ENCODE measurements at regions not wholly inside any gene's neighbourhood (a gene's known extent, or its start where the extent isn't known, plus 50 kb on each side); places are given as distances from the start of the nearest gene placed in this dataset.
"Not testable (repeated sequence)": the region's sequence is repeated elsewhere in the genome, so short reads cannot be mapped to it uniquely, and the experiment has no call there.

GRCh38 chrX:63186137-63186536 is 165.0 kb downstream of the SPIN4 start:
- Histone ChIP-seq H3F3A (ENCODE audit: low read depth) (no peaks in the 10 kb centered on the region), H3K79me2 (ENCODE audit: low read depth) (no peaks in the 10 kb centered on the region), H3K4me3 (no peak overlapping the region), H3K27ac (no peak overlapping the region), H2AFZ (replicated peaks) (no peak overlapping the region), H3K27me3 (no peaks in the 10 kb centered on the region), H3K9ac (no peak overlapping the region), H3K36me3 (no peaks in the 10 kb centered on the region), H3K4me2 (no peak overlapping the region), H3K9me3 (ENCODE audit: low read depth) (peaks cover 18% of the 10 kb centered on the region), H3K4me1 (no peaks in the 10 kb centered on the region), H4K20me1 (ENCODE audit: low read depth) (no peaks in the 10 kb centered on the region)
- no peak for DNase-seq (ENCODE audit: low spot score)
- Mint-ChIP-seq H3K27ac (no peak overlapping the region), H3K36me3 (peaks cover 2% of the 10 kb centered on the region), H3K27me3 (ENCODE audit: insufficient read depth, low read depth) (peaks cover 2% of the 10 kb centered on the region), H3K4me3 (no peak overlapping the region), H3K9me3 (peaks cover 16% of the 10 kb centered on the region), H3K4me1 (peaks cover 2% of the 10 kb centered on the region)
- TF ChIP-seq EZH2phosphoT487 (IDR thresholded peaks at IDR 0.05) (no peak), EZH2 (IDR thresholded peaks at IDR 0.05) (no peak)
- TF ChIP-seq, protein P1, sequence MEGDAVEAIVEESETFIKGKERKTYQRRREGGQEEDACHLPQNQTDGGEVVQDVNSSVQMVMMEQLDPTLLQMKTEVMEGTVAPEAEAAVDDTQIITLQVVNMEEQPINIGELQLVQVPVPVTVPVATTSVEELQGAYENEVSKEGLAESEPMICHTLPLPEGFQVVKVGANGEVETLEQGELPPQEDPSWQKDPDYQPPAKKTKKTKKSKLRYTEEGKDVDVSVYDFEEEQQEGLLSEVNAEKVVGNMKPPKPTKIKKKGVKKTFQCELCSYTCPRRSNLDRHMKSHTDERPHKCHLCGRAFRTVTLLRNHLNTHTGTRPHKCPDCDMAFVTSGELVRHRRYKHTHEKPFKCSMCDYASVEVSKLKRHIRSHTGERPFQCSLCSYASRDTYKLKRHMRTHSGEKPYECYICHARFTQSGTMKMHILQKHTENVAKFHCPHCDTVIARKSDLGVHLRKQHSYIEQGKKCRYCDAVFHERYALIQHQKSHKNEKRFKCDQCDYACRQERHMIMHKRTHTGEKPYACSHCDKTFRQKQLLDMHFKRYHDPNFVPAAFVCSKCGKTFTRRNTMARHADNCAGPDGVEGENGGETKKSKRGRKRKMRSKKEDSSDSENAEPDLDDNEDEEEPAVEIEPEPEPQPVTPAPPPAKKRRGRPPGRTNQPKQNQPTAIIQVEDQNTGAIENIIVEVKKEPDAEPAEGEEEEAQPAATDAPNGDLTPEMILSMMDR (IDR thresholded peaks at IDR 0.05) = no peak

DNA sequence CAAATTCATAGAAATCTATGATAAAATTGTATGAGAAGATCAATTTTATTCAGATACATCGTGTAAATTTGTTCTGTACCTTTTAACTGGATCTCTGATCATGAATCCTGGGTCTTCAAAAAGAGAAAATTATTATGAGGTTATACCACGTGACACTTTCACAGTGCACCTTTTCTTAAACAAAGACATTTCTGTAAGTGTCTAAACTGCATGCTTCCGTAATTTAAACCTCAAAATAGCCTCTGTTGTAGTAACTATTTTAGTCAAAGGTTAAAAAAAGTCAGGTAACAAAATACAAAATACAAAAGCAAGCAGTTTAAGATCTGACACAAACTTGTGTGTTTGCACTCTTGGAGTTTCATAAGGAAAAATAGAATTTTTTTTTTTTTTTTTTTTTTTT is 171.3 kb downstream of the SPIN4 start:
- H3K27ac ChIP-seq; H3F3A ChIP-seq (ENCODE audit: low read depth); H3K27me3 ChIP-seq; H3K4me3 ChIP-seq; H3K4me1 ChIP-seq; H3K27ac Mint-ChIP-seq; H3K4me1 Mint-ChIP-seq; DNase-seq (ENCODE audit: low spot score); H3K79me2 ChIP-seq (ENCODE audit: low read depth); H2AFZ ChIP-seq (replicated peaks); H3K27me3 Mint-ChIP-seq (ENCODE audit: insufficient read depth, low read depth); H3K4me3 Mint-ChIP-seq; H3K9me3 ChIP-seq (ENCODE audit: low read depth); H3K36me3 ChIP-seq; H3K36me3 Mint-ChIP-seq; H4K20me1 ChIP-seq (ENCODE audit: low read depth); H3K4me2 ChIP-seq; H3K9ac ChIP-seq; H3K9me3 Mint-ChIP-seq: not testable (repeated sequence)

- H3K4me3 ChIP-seq; H3K4me1 Mint-ChIP-seq; DNase-seq (ENCODE audit: low spot score); H3K27ac ChIP-seq; H3K79me2 ChIP-seq (ENCODE audit: low read depth); H2AFZ ChIP-seq (replicated peaks); H3K9ac ChIP-seq; H3K4me1 ChIP-seq; H4K20me1 ChIP-seq (ENCODE audit: low read depth); H3K27me3 ChIP-seq; H3K36me3 ChIP-seq; H3K27me3 Mint-ChIP-seq (ENCODE audit: insufficient read depth, low read depth); H3K4me3 Mint-ChIP-seq; H3K4me2 ChIP-seq; H3K9me3 Mint-ChIP-seq; H3K36me3 Mint-ChIP-seq; H3K9me3 ChIP-seq (ENCODE audit: low read depth); H3F3A ChIP-seq (ENCODE audit: low read depth); H3K27ac Mint-ChIP-seq: not testable (repeated sequence)
Observed at GRCh38 chrX:63176578-63176977, 174.6 kb downstream of the SPIN4 start.

- not testable (repeated sequence) for H3K27me3 ChIP-seq; H3K4me2 ChIP-seq; H3K9me3 ChIP-seq (ENCODE audit: low read depth); H3K27ac Mint-ChIP-seq; H3K4me3 Mint-ChIP-seq; H3K36me3 Mint-ChIP-seq; H3K4me1 ChIP-seq; H3K27ac ChIP-seq; H3K9me3 Mint-ChIP-seq; H3K27me3 Mint-ChIP-seq (ENCODE audit: insufficient read depth, low read depth); DNase-seq (ENCODE audit: low spot score); H4K20me1 ChIP-seq (ENCODE audit: low read depth); H3K4me3 ChIP-seq; H2AFZ ChIP-seq (replicated peaks); H3K4me1 Mint-ChIP-seq; H3K36me3 ChIP-seq; H3K79me2 ChIP-seq (ENCODE audit: low read depth); H3F3A ChIP-seq (ENCODE audit: low read depth); H3K9ac ChIP-seq
Observed at GRCh38 chrX:63173841-63174718, 177.1 kb downstream of the SPIN4 start.

DNA sequence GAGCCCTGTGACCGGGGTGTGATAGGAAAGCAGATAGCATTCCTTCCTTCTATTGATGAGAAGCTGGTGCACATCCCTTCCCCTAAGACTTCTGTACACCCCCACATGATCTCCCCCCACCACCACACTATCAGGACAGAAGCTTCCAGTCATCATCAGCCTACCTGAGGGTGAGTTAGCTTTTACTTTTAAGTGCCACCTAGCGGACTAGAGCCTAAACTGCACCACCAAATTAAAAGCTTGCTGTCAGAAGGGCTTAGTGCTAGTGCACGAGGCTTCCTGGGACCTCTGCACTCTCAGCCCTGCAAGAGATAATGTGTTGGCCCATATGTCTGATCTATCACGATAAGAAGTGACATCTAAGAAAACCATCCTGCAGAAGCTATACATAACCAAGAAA is 181.7 kb downstream of the SPIN4 start:
- H3K9ac ChIP-seq; H3F3A ChIP-seq (ENCODE audit: low read depth); H3K4me1 ChIP-seq; H3K4me2 ChIP-seq; H3K27ac ChIP-seq; H3K4me3 ChIP-seq; H4K20me1 ChIP-seq (ENCODE audit: low read depth); DNase-seq (ENCODE audit: low spot score); H2AFZ ChIP-seq (replicated peaks); H3K27me3 ChIP-seq; H3K27me3 Mint-ChIP-seq (ENCODE audit: insufficient read depth, low read depth); H3K9me3 Mint-ChIP-seq; H3K4me1 Mint-ChIP-seq; H3K36me3 Mint-ChIP-seq; H3K27ac Mint-ChIP-seq; H3K4me3 Mint-ChIP-seq; H3K9me3 ChIP-seq (ENCODE audit: low read depth); H3K79me2 ChIP-seq (ENCODE audit: low read depth); H3K36me3 ChIP-seq: not testable (repeated sequence)

DNA sequence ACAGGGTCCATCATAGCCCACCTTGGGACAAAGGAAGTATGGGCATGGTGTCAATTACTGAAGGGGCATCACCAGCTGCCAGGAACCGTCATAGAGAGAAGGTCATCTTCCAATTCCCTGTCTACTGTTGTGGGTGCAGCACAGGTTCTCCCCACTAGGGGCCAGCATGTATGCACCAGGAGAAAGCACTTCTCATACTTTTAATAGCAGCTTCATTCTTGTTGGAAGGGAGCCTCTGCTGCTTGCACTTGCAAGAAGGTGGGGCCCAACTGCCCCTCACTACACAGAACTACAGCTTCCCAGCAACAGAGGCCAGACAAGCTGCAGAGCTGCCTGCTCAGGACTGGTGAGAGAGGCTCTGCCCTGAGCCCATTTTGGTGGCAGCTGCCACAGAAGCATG is 182.2 kb downstream of the SPIN4 start:
- not testable (repeated sequence) for H3K9ac ChIP-seq; H3K36me3 ChIP-seq; DNase-seq (ENCODE audit: low spot score); H3K79me2 ChIP-seq (ENCODE audit: low read depth); H3K4me2 ChIP-seq; H2AFZ ChIP-seq (replicated peaks); H4K20me1 ChIP-seq (ENCODE audit: low read depth); H3K36me3 Mint-ChIP-seq; H3K9me3 Mint-ChIP-seq; H3K27ac Mint-ChIP-seq; H3K9me3 ChIP-seq (ENCODE audit: low read depth); H3K27me3 ChIP-seq; H3K27me3 Mint-ChIP-seq (ENCODE audit: insufficient read depth, low read depth); H3K4me1 Mint-ChIP-seq; H3F3A ChIP-seq (ENCODE audit: low read depth); H3K4me1 ChIP-seq; H3K4me3 ChIP-seq; H3K27ac ChIP-seq; H3K4me3 Mint-ChIP-seq

DNA sequence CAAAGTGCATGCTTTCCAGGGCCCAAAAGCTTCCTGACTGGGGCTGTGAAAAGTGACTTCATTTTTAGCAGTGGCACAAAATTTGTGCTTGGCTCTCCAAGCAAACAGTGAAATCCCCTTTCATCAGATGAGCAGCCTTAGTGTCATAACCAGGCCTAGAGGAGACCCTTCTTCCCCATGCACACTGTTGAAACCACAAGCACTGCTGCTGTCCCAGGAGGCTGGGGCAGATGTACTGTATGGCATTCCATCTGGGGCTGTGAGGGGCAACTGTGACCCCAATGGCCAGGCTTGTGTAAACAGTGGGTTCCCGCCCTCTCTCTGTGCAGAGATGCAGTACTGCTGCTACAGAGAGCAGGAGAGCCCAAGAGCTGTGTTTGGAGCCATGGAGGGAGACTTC is 184.1 kb downstream of the SPIN4 start:
- not testable (repeated sequence) for H3K27ac ChIP-seq; DNase-seq (ENCODE audit: low spot score); H3K36me3 ChIP-seq; H3F3A ChIP-seq (ENCODE audit: low read depth); H3K4me1 ChIP-seq; H3K4me3 Mint-ChIP-seq; H3K27me3 ChIP-seq; H4K20me1 ChIP-seq (ENCODE audit: low read depth); H3K4me2 ChIP-seq; H3K9me3 ChIP-seq (ENCODE audit: low read depth); H3K79me2 ChIP-seq (ENCODE audit: low read depth); H3K9me3 Mint-ChIP-seq; H3K27ac Mint-ChIP-seq; H2AFZ ChIP-seq (replicated peaks); H3K9ac ChIP-seq; H3K4me3 ChIP-seq; H3K4me1 Mint-ChIP-seq; H3K27me3 Mint-ChIP-seq (ENCODE audit: insufficient read depth, low read depth); H3K36me3 Mint-ChIP-seq
